Calu3 (cell line): ENCODE measurements at regions not wholly inside any gene's neighbourhood (a gene's known extent, or its start where the extent isn't known, plus 50 kb on each side); places are given as distances from the start of the nearest gene placed in this dataset.
A peak's percentile ranks its signal among the peaks of the same experiment; 100 is the strongest.

Experiments used
- BruUV-seq: library from RNA; stranded (reverse); fragments of 400-500 nt; replicated peaks from 2 replicates; lab custom pipeline; 2021; lab: Mats Ljungman, UMichigan
- CTCF ChIA-PET: fragments of 300-600 bp; sonication (Branson Sonifier 250); formaldehyde crosslinking; loops from one replicate; lab custom pipeline; 2022; ENCODE audit warnings: antibody characterized with exemption; lab: Charles Lee
- DNase-seq: peaks from one replicate; pipeline ENCODE4 v3.0.0; 2022
- H3K27ac Mint-ChIP-seq: one replicate; pipeline ENCODE4 v1.8.0; 2022; ENCODE audit warnings: mixed read lengths; ENCODE audit not compliant: unreplicated experiment
- H3K27me3 Mint-ChIP-seq: one replicate; pipeline ENCODE4 v1.8.0; 2022; ENCODE audit warnings: mixed read lengths; ENCODE audit not compliant: unreplicated experiment
- H3K36me3 Mint-ChIP-seq: one replicate; pipeline ENCODE4 v1.8.0; 2022; ENCODE audit warnings: mild to moderate bottlenecking, moderate library complexity, mixed read lengths; ENCODE audit not compliant: insufficient read depth, unreplicated experiment
- H3K4me1 Mint-ChIP-seq: one replicate; pipeline ENCODE4 v1.8.0; 2022; ENCODE audit warnings: mild to moderate bottlenecking, low read depth, mixed read lengths; ENCODE audit not compliant: unreplicated experiment
- H3K4me3 Mint-ChIP-seq: one replicate; pipeline ENCODE4 v1.8.0; 2022; ENCODE audit warnings: mild to moderate bottlenecking, low read depth, moderate library complexity, mixed read lengths; ENCODE audit not compliant: unreplicated experiment
- H3K9me3 Mint-ChIP-seq: one replicate; pipeline ENCODE4 v1.8.0; 2022; ENCODE audit warnings: low read depth, mixed read lengths; ENCODE audit not compliant: unreplicated experiment
- CTCF ChIP-seq: fragments of 200-600 bp; IDR thresholded peaks from one replicate; pipeline ENCODE4 v1.8.0; 2022; ENCODE audit warnings: antibody characterized with exemption; ENCODE audit not compliant: unreplicated experiment
- intact Hi-C: fragments of 100-400 bp; cut with micrococcal nuclease; formaldehyde crosslinking; loops from one replicate; pipeline ENCODE4 v1.10.0; 2022; ENCODE audit not compliant: unreplicated experiment

- peak overlapping the region; percentile 12 for H3K27ac Mint-ChIP-seq
- H3K36me3 Mint-ChIP-seq, result peaks cover 7% of the 10 kb centered on the region
- no peak for TF ChIP-seq CTCF
- BruUV-seq, result no TSS peak
- CTCF ChIA-PET, result interaction anchor here (0.5 to 1.5 kb wide), 8 partner anchors 9 to 868 kb away, joined by 3 to 6 read pairs (median 4); no protein-coding TSS in a partner anchor
- no peaks in the 10 kb centered on the region for H3K27me3 Mint-ChIP-seq
- H3K9me3 Mint-ChIP-seq, result peaks cover 3% of the 10 kb centered on the region
- H3K4me3 Mint-ChIP-seq, result peak overlapping the region; percentile 11
- no peak for DNase-seq
- peaks cover 58% of the 10 kb centered on the region for H3K4me1 Mint-ChIP-seq
- intact Hi-C loops, result loop anchor here (5.0 to 10.0 kb wide), 3 partner anchors 68 to 307 kb away; partner anchors contain the start of gene TNFSF18
Measured at GRCh38 chr1:172895050-172895460, 155.7 kb downstream of the TNFSF18 start.

- Mint-ChIP-seq H3K9me3 (peaks cover 7% of the 10 kb centered on the region), H3K27ac (no peak overlapping the region), H3K27me3 (no peaks in the 10 kb centered on the region), H3K36me3 (peaks cover 7% of the 10 kb centered on the region), H3K4me1 (peaks cover 65% of the 10 kb centered on the region), H3K4me3 (no peak overlapping the region)
- TF ChIP-seq CTCF, result no peak
- no peak for DNase-seq
- CTCF ChIA-PET, result interaction anchor here (0.5 to 1.5 kb wide), 9 partner anchors 10 to 912 kb away, joined by 3 to 6 read pairs (median 4); no protein-coding TSS in a partner anchor
- intact Hi-C loops, result loop anchor here (5.0 to 10.0 kb wide), 3 partner anchors 68 to 307 kb away; partner anchors contain the start of gene TNFSF18
- no TSS peak for BruUV-seq
Measured at GRCh38 chr1:172895761-172896160, 155.0 kb downstream of the TNFSF18 start.

GRCh38 chr1:172897738-172898137 lies 153.0 kb downstream of the TNFSF18 start:
- H3K27ac Mint-ChIP-seq, result peak overlapping the region; percentile 66
- no peak overlapping the region for H3K4me3 Mint-ChIP-seq
- CTCF ChIA-PET, result interaction anchor here (0.6 to 1.6 kb wide), 2 partner anchors 12 to 93 kb away, joined by 4 to 6 read pairs; no protein-coding TSS in a partner anchor
- H3K4me1 Mint-ChIP-seq, result peaks cover 69% of the 10 kb centered on the region
- no peaks in the 10 kb centered on the region for H3K27me3 Mint-ChIP-seq
- no peak for DNase-seq
- intact Hi-C loops, result loop anchor here (5.0 to 10.0 kb wide), 3 partner anchors 70 to 305 kb away; partner anchors contain the start of gene TNFSF18
- TF ChIP-seq CTCF, result no peak
- peaks cover 7% of the 10 kb centered on the region for H3K36me3 Mint-ChIP-seq
- BruUV-seq, result no TSS peak
- H3K9me3 Mint-ChIP-seq, result peaks cover 12% of the 10 kb centered on the region

GRCh38 chr1:172898866-172899265 lies 151.9 kb downstream of the TNFSF18 start:
- Mint-ChIP-seq H3K27ac (peak overlapping the region; percentile 24), H3K36me3 (peaks cover 7% of the 10 kb centered on the region), H3K27me3 (no peaks in the 10 kb centered on the region), H3K4me3 (no peak overlapping the region), H3K9me3 (peaks cover 12% of the 10 kb centered on the region), H3K4me1 (peaks cover 61% of the 10 kb centered on the region)
- no TSS peak for BruUV-seq
- TF ChIP-seq CTCF, result no peak
- DNase-seq, result no peak
- intact Hi-C loops, result loop anchor here (5.0 to 10.0 kb wide), 3 partner anchors 72 to 303 kb away; partner anchors contain the start of gene TNFSF18
- CTCF ChIA-PET, result interaction anchor here (1.6 kb wide), 1 partner anchor 10 kb away, joined by 6 read pairs; no protein-coding TSS in a partner anchor
